OCI-LY7 (cell line): ENCODE measurements at regions not wholly inside any gene's neighbourhood (a gene's known extent, or its start where the extent isn't known, plus 50 kb on each side); places are given as distances from the start of the nearest gene placed in this dataset.

ENCODE experiments used
- BruUV-seq: library from RNA; stranded (reverse); fragments of 400-500 nt; replicated peaks from 2 replicates; lab custom pipeline; 2021; lab: Mats Ljungman, UMichigan
- CTCF ChIA-PET: fragments of 300-600 bp; sonication (Branson Sonifier 250); formaldehyde crosslinking; loops from one replicate; lab custom pipeline; 2022; ENCODE audit warnings: antibody characterized with exemption; ENCODE audit not compliant: unreplicated experiment; lab: Charles Lee
- POLR2A ChIA-PET: fragments of 300-600 bp; sonication (Branson Sonifier 250); formaldehyde crosslinking; loops from one replicate; lab custom pipeline; 2022; ENCODE audit warnings: antibody characterized with exemption; lab: Charles Lee
- DNase-seq: peaks from one replicate; pipeline ENCODE4 v3.0.0-alpha.2; 2015; ENCODE audit warnings: low spot score
- H2AFZ ChIP-seq: fragments of 200-600 bp; sonication (generic), shearing (Covaris generic); 2 replicates; pipeline ENCODE4 v1.6.1; 2014; ENCODE audit warnings: mild to moderate bottlenecking, antibody characterized with exemption, low read length, moderate library complexity
- H3K27ac ChIP-seq: fragments of 200-600 bp; sonication (generic); 2 replicates; pipeline ENCODE4 v1.5.1; 2014; ENCODE audit warnings: mixed run types, low read depth, mild to moderate bottlenecking, moderate library complexity, low read length, inconsistent platforms; ENCODE audit not compliant: poor library complexity, severe bottlenecking
- H3K36me3 ChIP-seq: fragments of 200-600 bp; sonication (generic); 2 replicates; pipeline ENCODE4 v1.6.1; 2014; ENCODE audit warnings: mild to moderate bottlenecking, antibody characterized with exemption, low read length, moderate library complexity, mixed read lengths; ENCODE audit not compliant: insufficient read depth
- H3K4me1 ChIP-seq: fragments of 200-600 bp; sonication (generic); 2 replicates; pipeline ENCODE4 v1.5.1; 2014; ENCODE audit warnings: mild to moderate bottlenecking, low read length; ENCODE audit not compliant: insufficient read depth, poor library complexity, severe bottlenecking
- H3K4me2 ChIP-seq: fragments of 200-600 bp; sonication (generic); 2 replicates; pipeline ENCODE4 v1.6.1; 2014; ENCODE audit warnings: mild to moderate bottlenecking, low read length
- H3K4me3 ChIP-seq: fragments of 200-600 bp; sonication (generic); 2 replicates; pipeline ENCODE4 v1.5.1; 2014; ENCODE audit warnings: mild to moderate bottlenecking, low read depth, low read length; ENCODE audit not compliant: poor library complexity, severe bottlenecking
- H3K79me2 ChIP-seq: fragments of 200-600 bp; sonication (generic); 2 replicates; pipeline ENCODE4 v1.6.1; 2016; ENCODE audit warnings: low read depth, mild to moderate bottlenecking, low read length, moderate library complexity, mixed read lengths; ENCODE audit not compliant: insufficient read depth
- H3K9me2 ChIP-seq: fragments of 200-600 bp; sonication (generic); 2 replicates; pipeline ENCODE4 v1.6.1; 2016; ENCODE audit warnings: mild to moderate bottlenecking, low read length, mixed read lengths; ENCODE audit not compliant: insufficient read depth
- H3K9me3 ChIP-seq: fragments of 200-600 bp; sonication (generic); 2 replicates; pipeline ENCODE4 v1.6.1; 2014; ENCODE audit warnings: mild to moderate bottlenecking, mixed run types, low read length, mixed read lengths
- H4K20me1 ChIP-seq: fragments of 200-600 bp; sonication (generic); 2 replicates; pipeline ENCODE4 v1.6.1; 2014; ENCODE audit warnings: mild to moderate bottlenecking, antibody characterized with exemption, low read length, moderate library complexity, mixed read lengths; ENCODE audit not compliant: insufficient read depth
- EZH2phosphoT487 ChIP-seq: fragments of 200-600 bp; sonication (generic); IDR thresholded peaks from 2 replicates; pipeline ENCODE4 v1.6.1; 2018; ENCODE audit warnings: low read depth, borderline replicate concordance, mild to moderate bottlenecking, mixed run types, antibody characterized with exemption, low read length, moderate library complexity, mixed read lengths
- intact Hi-C: fragments of 100-400 bp; cut with micrococcal nuclease; formaldehyde crosslinking; loops from one replicate; pipeline ENCODE4 v1.10.0; 2022; ENCODE audit not compliant: unreplicated experiment
- TF ChIP-seq, protein P1 (sequence below): fragments of 200-600 bp; sonication (generic); conservative IDR thresholded peaks from 2 replicates; pipeline ENCODE4 v1.5.1; 2014; ENCODE audit warnings: mild to moderate bottlenecking, antibody characterized with exemption, low read length, moderate library complexity, mixed read lengths

DNA sequence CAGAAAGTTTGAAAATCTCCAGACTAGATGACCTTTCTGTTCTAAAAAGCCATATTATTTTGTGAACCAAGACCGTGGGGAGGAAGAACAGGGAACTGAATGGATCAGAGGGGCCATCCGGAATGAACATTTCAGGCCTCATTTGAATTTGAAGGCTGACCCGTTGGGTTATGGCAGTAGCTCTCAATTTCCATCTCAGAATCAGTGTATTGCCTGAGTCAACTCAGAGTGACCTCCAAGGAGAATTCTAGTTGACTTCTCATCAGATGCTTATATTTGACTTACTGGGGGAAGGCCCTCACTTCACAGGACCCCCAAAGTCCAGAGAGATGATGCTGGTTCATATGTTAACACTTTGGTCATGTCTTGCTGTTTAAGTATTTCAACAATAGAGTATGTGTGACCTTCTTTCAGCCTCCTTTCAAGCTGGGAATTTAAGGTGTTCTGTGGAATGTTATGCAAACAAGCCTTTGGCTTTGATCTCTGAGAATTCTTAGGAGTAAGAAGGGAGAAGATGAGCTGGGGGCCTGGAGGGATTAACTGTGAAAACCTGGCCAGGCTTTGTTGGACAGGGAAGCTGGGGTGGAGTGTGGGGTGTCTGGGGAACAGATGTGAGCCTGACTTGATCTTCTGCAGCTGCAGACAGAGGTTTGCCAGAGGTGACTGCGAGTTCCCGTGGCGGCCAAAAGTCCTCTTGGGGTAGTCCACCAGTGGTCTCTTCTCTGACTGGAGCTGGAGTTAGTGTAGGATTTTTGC lies 111.2 kb upstream of the RGMA start:
- Histone ChIP-seq H2AFZ (no peak overlapping the region), H3K4me3 (no peak overlapping the region), H3K27ac (no peak overlapping the region), H3K9me2 (no peaks in the 10 kb centered on the region), H3K9me3 (no peaks in the 10 kb centered on the region), H3K79me2 (no peaks in the 10 kb centered on the region), H3K36me3 (no peaks in the 10 kb centered on the region), H3K4me1 (no peaks in the 10 kb centered on the region), H4K20me1 (no peaks in the 10 kb centered on the region), H3K4me2 (no peak overlapping the region)
- BruUV-seq, result no TSS peak
- TF ChIP-seq, protein P1, sequence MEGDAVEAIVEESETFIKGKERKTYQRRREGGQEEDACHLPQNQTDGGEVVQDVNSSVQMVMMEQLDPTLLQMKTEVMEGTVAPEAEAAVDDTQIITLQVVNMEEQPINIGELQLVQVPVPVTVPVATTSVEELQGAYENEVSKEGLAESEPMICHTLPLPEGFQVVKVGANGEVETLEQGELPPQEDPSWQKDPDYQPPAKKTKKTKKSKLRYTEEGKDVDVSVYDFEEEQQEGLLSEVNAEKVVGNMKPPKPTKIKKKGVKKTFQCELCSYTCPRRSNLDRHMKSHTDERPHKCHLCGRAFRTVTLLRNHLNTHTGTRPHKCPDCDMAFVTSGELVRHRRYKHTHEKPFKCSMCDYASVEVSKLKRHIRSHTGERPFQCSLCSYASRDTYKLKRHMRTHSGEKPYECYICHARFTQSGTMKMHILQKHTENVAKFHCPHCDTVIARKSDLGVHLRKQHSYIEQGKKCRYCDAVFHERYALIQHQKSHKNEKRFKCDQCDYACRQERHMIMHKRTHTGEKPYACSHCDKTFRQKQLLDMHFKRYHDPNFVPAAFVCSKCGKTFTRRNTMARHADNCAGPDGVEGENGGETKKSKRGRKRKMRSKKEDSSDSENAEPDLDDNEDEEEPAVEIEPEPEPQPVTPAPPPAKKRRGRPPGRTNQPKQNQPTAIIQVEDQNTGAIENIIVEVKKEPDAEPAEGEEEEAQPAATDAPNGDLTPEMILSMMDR, result no peak
- TF ChIP-seq EZH2phosphoT487, result no peak
- DNase-seq, result no peak
- ChIA-PET CTCF (no interaction called here), POLR2A (interaction anchor here (0.6 kb wide), 1 partner anchor 131 kb away, joined by 3 read pairs; no protein-coding TSS in a partner anchor)
- intact Hi-C loops, result no loop called here

DNA sequence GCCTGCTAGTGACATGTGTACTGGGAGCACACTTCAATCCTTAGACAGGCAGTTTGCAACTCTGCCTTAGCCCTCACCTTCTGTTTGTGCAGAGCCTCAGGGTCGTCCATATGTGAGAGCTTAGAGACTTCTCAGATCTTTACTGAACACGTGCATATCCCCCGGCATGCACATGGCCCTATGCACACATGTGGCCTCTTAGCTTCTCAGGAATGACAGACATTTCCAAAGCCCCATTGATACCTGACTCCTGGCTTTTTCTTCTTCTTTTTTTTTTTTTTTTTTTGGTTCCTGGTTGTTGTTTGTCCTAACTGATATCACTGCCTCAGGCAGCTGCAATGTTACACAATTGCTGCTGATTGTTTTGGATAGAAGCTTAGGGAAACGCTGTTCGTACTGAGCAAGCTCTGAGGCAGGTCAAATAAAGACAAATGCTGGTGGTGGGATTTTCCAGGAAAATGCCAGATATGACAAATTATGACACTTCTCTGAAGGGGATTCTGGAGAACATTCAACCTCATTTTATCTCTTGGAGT lies 107.2 kb upstream of the RGMA start:
- H4K20me1 ChIP-seq, result no peaks in the 10 kb centered on the region
- intact Hi-C loops, result no loop called here
- DNase-seq, result no peak
- no peaks in the 10 kb centered on the region for H3K9me2 ChIP-seq
- no peaks in the 10 kb centered on the region for H3K9me3 ChIP-seq
- no peak for TF ChIP-seq EZH2phosphoT487
- TF ChIP-seq, protein P1, result no peak
- no peak overlapping the region for H3K27ac ChIP-seq
- no peak overlapping the region for H3K4me2 ChIP-seq
- ChIA-PET POLR2A (no interaction called here), CTCF (no interaction called here)
- no peaks in the 10 kb centered on the region for H3K36me3 ChIP-seq
- H2AFZ ChIP-seq, result no peak overlapping the region
- no TSS peak for BruUV-seq
- H3K79me2 ChIP-seq, result no peaks in the 10 kb centered on the region
- no peak overlapping the region for H3K4me3 ChIP-seq
- no peaks in the 10 kb centered on the region for H3K4me1 ChIP-seq

DNA sequence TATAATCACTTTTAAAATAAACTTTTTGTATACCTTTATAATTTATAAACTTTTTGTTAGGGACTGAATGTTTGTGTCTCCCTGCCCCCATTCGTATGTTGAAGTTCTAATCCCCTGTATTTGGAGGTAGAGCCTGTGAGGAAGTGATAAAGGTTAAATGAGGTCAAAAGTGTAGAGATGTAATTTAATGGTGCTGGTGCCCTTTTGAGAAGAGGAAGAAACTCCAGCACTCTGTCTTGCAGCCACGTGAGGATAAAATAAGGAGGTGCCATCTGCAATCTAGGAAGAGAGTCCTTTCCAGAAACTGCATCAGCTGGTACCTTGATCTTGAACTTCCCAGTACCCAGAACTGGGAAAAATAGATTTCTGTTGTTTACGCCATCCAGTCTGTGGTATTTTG lies 106.1 kb upstream of the RGMA start:
- intact Hi-C loops, result no loop called here
- H3K4me1 ChIP-seq, result no peaks in the 10 kb centered on the region
- no peaks in the 10 kb centered on the region for H3K36me3 ChIP-seq
- no peak overlapping the region for H3K4me3 ChIP-seq
- POLR2A ChIA-PET, result no interaction called here
- BruUV-seq, result no TSS peak
- no peak for DNase-seq
- no peaks in the 10 kb centered on the region for H4K20me1 ChIP-seq
- no peaks in the 10 kb centered on the region for H3K9me2 ChIP-seq
- no peaks in the 10 kb centered on the region for H3K79me2 ChIP-seq
- no peaks in the 10 kb centered on the region for H3K9me3 ChIP-seq
- CTCF ChIA-PET, result no interaction called here
- H3K27ac ChIP-seq, result no peak overlapping the region
- TF ChIP-seq, protein P1, result no peak
- no peak for TF ChIP-seq EZH2phosphoT487
- H3K4me2 ChIP-seq, result no peak overlapping the region
- H2AFZ ChIP-seq, result no peak overlapping the region
